Tibial nerve (tissue), 4 donors: ENCODE measurements at regions not wholly inside any gene's neighbourhood (a gene's known extent, or its start where the extent isn't known, plus 50 kb on each side); places are given as distances from the start of the nearest gene placed in this dataset.

Experiments used
- CTCF ChIP-seq, 5 experiments: fragments of 200-600 bp in 3 of 5; fragments of 450-650 bp in 2 of 5; sonication (generic) in 3 of 5; IDR thresholded peaks; one replicate each; pipeline ENCODE4 v1.5.1; 2016 to 2019; ENCODE audit warnings: antibody characterized with exemption in 5 of 5, mild to moderate bottlenecking in 3 of 5, moderate library complexity in 2 of 5
- EP300 ChIP-seq, 2 donors: sonication (generic); formaldehyde crosslinking; IDR thresholded peaks; one replicate each; pipeline ENCODE4 v1.6.1; 2017; ENCODE audit warnings: antibody characterized with exemption in 2 of 2, mild to moderate bottlenecking in 1 of 2

- TF ChIP-seq CTCF (IDR thresholded peaks at IDR 0.05) (no peak), EP300 (IDR thresholded peaks at IDR 0.05) (no peak)
These were observed 735.6 kb upstream of the RIOK2 start for GRCh38 chr5:97918620-97919019.
